Heart right ventricle (tissue), 16 donors: ENCODE measurements at regions not wholly inside any gene's neighbourhood (a gene's known extent, or its start where the extent isn't known, plus 50 kb on each side); places are given as distances from the start of the nearest gene placed in this dataset.

Experiments used
- ATAC-seq, 8 donors: fragments of 200-7000 bp; cut with Tn5 transposase; one replicate each; pipeline ENCODE4 v1.9.1; 2020; ENCODE audit warnings: mild to moderate bottlenecking in 8 of 8, moderate library complexity in 8 of 8, moderate number of reproducible peaks in 1 of 8
- DNase-seq, 2 donors: peaks; one replicate each; pipeline ENCODE4 v3.0.0-alpha.2; 2020
- H3K27ac ChIP-seq, 10 donors: fragments of 200-600 bp; sonication (generic) in 2 of 10; one replicate each; pipeline versions ENCODE4 v1.5.0 to v1.8.0; 2020 to 2022; ENCODE audit warnings: mild to moderate bottlenecking in 3 of 10
- H3K27me3 ChIP-seq, 7 donors: fragments of 200-600 bp; one replicate each; pipeline ENCODE4 v1.8.0; 2021 to 2022; ENCODE audit warnings: mild to moderate bottlenecking in 2 of 7
- H3K36me3 ChIP-seq, 9 donors: fragments of 200-600 bp; sonication (generic) in 1 of 9; one replicate each; pipeline versions ENCODE4 v1.5.0 to v1.8.0; 2020 to 2022; ENCODE audit warnings: mild to moderate bottlenecking in 2 of 9
- H3K4me1 ChIP-seq, 9 donors: fragments of 200-600 bp; sonication (generic) in 1 of 9; one replicate each; pipeline versions ENCODE4 v1.5.0 to v1.8.0; 2020 to 2022; ENCODE audit warnings: mild to moderate bottlenecking in 4 of 9
- H3K4me3 ChIP-seq, 10 donors: fragments of 200-600 bp; sonication (generic) in 2 of 10; one replicate each; pipeline versions ENCODE4 v1.5.0 to v1.8.0; 2020 to 2022; ENCODE audit warnings: mild to moderate bottlenecking in 7 of 10, moderate library complexity in 2 of 10
- H3K9me3 ChIP-seq, 11 donors: fragments of 200-600 bp in 10 of 11; sonication (generic) in 2 of 11; one replicate each; pipeline versions ENCODE4 v1.5.0 to v1.8.0; 2013 to 2022; ENCODE audit warnings: mild to moderate bottlenecking in 2 of 11, control low read depth in 1 of 11, moderate library complexity in 1 of 11
- WGBS, 2 donors: extraction: QIAGEN DNeasy Blood & Tissue Kit; methylation state at CpG; one replicate each; pipeline ENCODE4 v1.1.7; 2013; ENCODE audit warnings: inconsistent platforms in 1 of 2; 5-methylcytosine and 5-hydroxymethylcytosine counted together
- intact Hi-C, 10 donors: fragments of 100-400 bp; cut with DNase I; formaldehyde crosslinking; loops; one replicate each; pipeline versions ENCODE4 v1.11.1 to v1.14.2; 2022
- TF ChIP-seq, protein P1 (sequence below), 9 donors: fragments of 200-600 bp; sonication (generic) in 2 of 9; IDR thresholded peaks; one replicate each; pipeline versions ENCODE4 v1.5.0 to v1.8.0; 2021 to 2022; ENCODE audit warnings: antibody characterized with exemption in 9 of 9, mild to moderate bottlenecking in 5 of 9, moderate library complexity in 1 of 9
- donor health status: Arrhythmogenic right ventricular cardiomyopathy.
- donor health status: ischemic (EF 13 %, LVEDD 7.1; RV severe dilation, severe dysfunction).
- donor health status: healthy with polysubstance abuse.
- donor health status: DM: no; HTN: yes; CAD: no.
- donor health status: DM: no; HTN: no; CAD: no.
- donor health status: ischemic (EF 25% LVEDD 6.9; RV normal size, moderate dysfunction).
- donor health status: ischemic (EF 25% LVEDD 5.7; RV mildly dilated, moderate dysfunction).
- donor health status: healthy.
- donor health status: DM: yes; HTN: yes; CAD: no.
- donor health status: Ischemic cardiomyopathy.
- donor health status: ischemic (EF 35%, LVEDD 5.7; RV mildly dilated, moderate dysfunction).
- donor health status: nonischemic (EF 11% LVEDD 7.7; RV severe dilation, severe dysfunction).
- donor health status: DM: yes; HTN: yes; CAD: no.
- donor health status: PGD.
- donor health status: ischemic (EF 29% LVEDD 5.4; RV normal size, mild dysfunction).
- donor health status: nonischemic (EF 23%, LVEDD 6.1; RV moderate dilation, normal function).

DNA sequence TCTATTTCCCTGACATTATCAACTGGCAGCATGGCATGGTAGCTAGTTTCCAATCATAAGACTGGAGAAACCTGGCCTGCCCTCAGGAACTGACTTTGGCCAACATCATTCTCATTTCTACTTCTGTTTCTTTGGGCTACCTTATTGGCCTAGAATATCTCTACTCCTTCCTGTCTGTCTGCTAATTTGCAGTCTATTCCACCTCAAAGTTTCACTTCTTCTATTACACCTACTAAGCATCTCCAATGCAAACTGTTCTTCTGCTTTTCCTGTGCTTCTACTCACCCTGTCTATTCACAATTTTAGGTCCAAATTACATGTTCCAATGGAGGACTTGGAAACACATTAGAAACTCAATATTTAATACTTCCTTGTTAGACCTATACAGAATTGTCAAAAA lies 65.6 kb downstream of the ZNF503 start:
- TF ChIP-seq, protein P1, sequence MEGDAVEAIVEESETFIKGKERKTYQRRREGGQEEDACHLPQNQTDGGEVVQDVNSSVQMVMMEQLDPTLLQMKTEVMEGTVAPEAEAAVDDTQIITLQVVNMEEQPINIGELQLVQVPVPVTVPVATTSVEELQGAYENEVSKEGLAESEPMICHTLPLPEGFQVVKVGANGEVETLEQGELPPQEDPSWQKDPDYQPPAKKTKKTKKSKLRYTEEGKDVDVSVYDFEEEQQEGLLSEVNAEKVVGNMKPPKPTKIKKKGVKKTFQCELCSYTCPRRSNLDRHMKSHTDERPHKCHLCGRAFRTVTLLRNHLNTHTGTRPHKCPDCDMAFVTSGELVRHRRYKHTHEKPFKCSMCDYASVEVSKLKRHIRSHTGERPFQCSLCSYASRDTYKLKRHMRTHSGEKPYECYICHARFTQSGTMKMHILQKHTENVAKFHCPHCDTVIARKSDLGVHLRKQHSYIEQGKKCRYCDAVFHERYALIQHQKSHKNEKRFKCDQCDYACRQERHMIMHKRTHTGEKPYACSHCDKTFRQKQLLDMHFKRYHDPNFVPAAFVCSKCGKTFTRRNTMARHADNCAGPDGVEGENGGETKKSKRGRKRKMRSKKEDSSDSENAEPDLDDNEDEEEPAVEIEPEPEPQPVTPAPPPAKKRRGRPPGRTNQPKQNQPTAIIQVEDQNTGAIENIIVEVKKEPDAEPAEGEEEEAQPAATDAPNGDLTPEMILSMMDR (IDR thresholded peaks at IDR 0.05): no peak
- intact Hi-C loops: loop anchor here in 1 of 10 donors (5.0 kb wide), 1 partner anchor 779 kb away; no protein-coding TSS in a partner anchor

DNA sequence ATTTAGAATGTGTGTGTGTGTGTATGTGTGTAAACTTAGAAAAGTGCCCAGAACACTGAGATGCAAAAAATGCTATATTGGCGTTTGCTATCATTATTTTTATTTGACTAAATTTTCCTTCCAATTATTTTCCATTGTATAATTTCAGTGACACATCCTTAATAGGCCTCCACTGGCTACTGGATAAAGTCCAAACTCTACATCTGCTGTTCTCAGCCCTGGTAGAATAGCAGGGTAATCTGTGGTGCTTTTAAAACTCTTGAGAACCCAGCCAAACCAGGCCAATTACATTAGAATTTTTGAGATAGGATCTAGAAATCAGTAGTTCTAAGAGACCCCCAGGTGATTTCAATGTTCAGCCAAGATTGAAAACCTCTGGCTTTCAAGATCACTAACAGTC lies 66.4 kb downstream of the ZNF503 start:
- peak overlapping the region in 2 of 10 donors; percentile 28 to 32 for H3K27ac ChIP-seq
- ATAC-seq: no peak
- H3K4me1 ChIP-seq: peaks cover 0 to 4% (median 0%) of the 10 kb centered on the region in 9 donors
- H3K27me3 ChIP-seq: peaks cover 0 to 5% (median 0%) of the 10 kb centered on the region in 7 donors
- TF ChIP-seq, protein P1 (IDR thresholded peaks at IDR 0.05): no peak
- peaks cover 0 to 9% (median 0%) of the 10 kb centered on the region in 11 donors for H3K9me3 ChIP-seq
- intact Hi-C loops: loop anchor here in 1 of 10 donors (5.0 kb wide), 1 partner anchor 778 kb away; no protein-coding TSS in a partner anchor
- no peaks in the 10 kb centered on the region for H3K36me3 ChIP-seq
- DNase-seq: no peak
- H3K4me3 ChIP-seq: no peak overlapping the region
- 56 to 82% methylated on average over 1 of the region's 1 CpG for WGBS, 2 donors

More for the DNA sequence above, 65.6 kb downstream of the ZNF503 start:
- Histone ChIP-seq H3K27ac (no peak overlapping the region), H3K9me3 (peaks cover 0 to 9% (median 0%) of the 10 kb centered on the region in 11 donors), H3K4me3 (no peak overlapping the region), H3K36me3 (no peaks in the 10 kb centered on the region), H3K27me3 (peaks cover 0 to 5% (median 0%) of the 10 kb centered on the region in 7 donors), H3K4me1 (peaks cover 0 to 4% (median 0%) of the 10 kb centered on the region in 9 donors)
- ATAC-seq (no peak), DNase-seq (no peak)

DNA sequence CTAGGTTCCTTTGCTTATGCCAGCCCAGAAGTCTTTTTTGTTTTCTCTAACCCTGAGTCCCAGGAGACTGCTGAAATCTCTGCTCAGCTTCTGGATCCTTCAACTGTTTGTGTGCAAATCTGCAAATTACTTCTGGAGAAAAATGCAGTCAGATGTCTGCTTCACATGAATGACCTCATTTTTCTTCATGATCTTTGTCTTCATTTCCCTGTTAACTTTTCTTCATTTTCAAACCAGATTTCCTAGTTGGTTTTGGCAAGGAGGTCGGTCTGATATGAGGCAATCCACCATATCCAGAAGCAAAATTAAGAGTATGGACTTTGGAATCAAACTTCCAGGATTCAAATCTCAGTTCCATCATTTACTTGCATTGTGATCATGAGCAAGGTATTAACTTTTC lies 66.8 kb downstream of the ZNF503 start:
- Histone ChIP-seq H3K9me3 (peaks cover 0 to 9% (median 0%) of the 10 kb centered on the region in 11 donors), H3K27ac (peak overlapping the region in 2 of 10 donors; percentile 28 to 32), H3K4me3 (no peak overlapping the region), H3K4me1 (peaks cover 0 to 4% (median 0%) of the 10 kb centered on the region in 9 donors), H3K27me3 (peaks cover 0 to 5% (median 0%) of the 10 kb centered on the region in 7 donors), H3K36me3 (no peaks in the 10 kb centered on the region)
- TF ChIP-seq, protein P1 (IDR thresholded peaks at IDR 0.05): no peak
- WGBS, 2 donors: 51 to 54% methylated on average over 1 of the region's 1 CpG
- DNase-seq (no peak), ATAC-seq (peak in 1 of 8 donors; percentile 29)
- intact Hi-C loops: loop anchor here in 1 of 10 donors (5.0 kb wide), 1 partner anchor 777 kb away; no protein-coding TSS in a partner anchor

- 94 to 97% methylated on average over 1 of the region's 1 CpG for WGBS, 2 donors
- intact Hi-C loops: no loop called here
Observed at GRCh38 chr10:75332081-75332480, 69.5 kb downstream of the ZNF503 start.

More at GRCh38 chr10:75332081-75332480, 69.5 kb downstream of the ZNF503 start:
- TF ChIP-seq, protein P1 (IDR thresholded peaks at IDR 0.05): no peak
- ATAC-seq (no peak), DNase-seq (no peak)
- H3K27me3 ChIP-seq: peaks cover 0 to 5% (median 0%) of the 10 kb centered on the region in 7 donors
- H3K9me3 ChIP-seq: peaks cover 0 to 9% (median 0%) of the 10 kb centered on the region in 11 donors
- H3K4me3 ChIP-seq: no peak overlapping the region
- peaks cover 0 to 4% (median 0%) of the 10 kb centered on the region in 9 donors for H3K4me1 ChIP-seq
- H3K36me3 ChIP-seq: no peaks in the 10 kb centered on the region
- no peak overlapping the region for H3K27ac ChIP-seq
